IMR-90 (cell line): ENCODE measurements at regions not wholly inside any gene's neighbourhood (a gene's known extent, or its start where the extent isn't known, plus 50 kb on each side); places are given as distances from the start of the nearest gene placed in this dataset.

Source experiments
- MAFK ChIP-seq: IDR thresholded peaks from 2 replicates; pipeline ENCODE4 v1.6.1; 2012; ENCODE audit warnings: low read depth, low read length, improper control_type of control experiment
- POLR2A ChIP-seq: IDR thresholded peaks from 2 replicates; pipeline ENCODE4 v1.6.1; 2012; ENCODE audit warnings: mild to moderate bottlenecking, low read depth, low read length
- RAD21 ChIP-seq: IDR thresholded peaks from 2 replicates; pipeline ENCODE4 v1.6.1; 2012; ENCODE audit warnings: low read length, improper control_type of control experiment
- RCOR1 ChIP-seq: IDR thresholded peaks from 2 replicates; pipeline ENCODE4 v1.6.1; 2012; ENCODE audit warnings: mild to moderate bottlenecking, low read length, improper control_type of control experiment; ENCODE audit not compliant: insufficient replicate concordance
- TF ChIP-seq, protein P1 (sequence below): fragments of 150-350 bp; IDR thresholded peaks from 2 replicates; pipeline ENCODE4 v1.6.1; 2017; ENCODE audit warnings: mild to moderate bottlenecking, antibody characterized with exemption, low read length, low read depth

DNA sequence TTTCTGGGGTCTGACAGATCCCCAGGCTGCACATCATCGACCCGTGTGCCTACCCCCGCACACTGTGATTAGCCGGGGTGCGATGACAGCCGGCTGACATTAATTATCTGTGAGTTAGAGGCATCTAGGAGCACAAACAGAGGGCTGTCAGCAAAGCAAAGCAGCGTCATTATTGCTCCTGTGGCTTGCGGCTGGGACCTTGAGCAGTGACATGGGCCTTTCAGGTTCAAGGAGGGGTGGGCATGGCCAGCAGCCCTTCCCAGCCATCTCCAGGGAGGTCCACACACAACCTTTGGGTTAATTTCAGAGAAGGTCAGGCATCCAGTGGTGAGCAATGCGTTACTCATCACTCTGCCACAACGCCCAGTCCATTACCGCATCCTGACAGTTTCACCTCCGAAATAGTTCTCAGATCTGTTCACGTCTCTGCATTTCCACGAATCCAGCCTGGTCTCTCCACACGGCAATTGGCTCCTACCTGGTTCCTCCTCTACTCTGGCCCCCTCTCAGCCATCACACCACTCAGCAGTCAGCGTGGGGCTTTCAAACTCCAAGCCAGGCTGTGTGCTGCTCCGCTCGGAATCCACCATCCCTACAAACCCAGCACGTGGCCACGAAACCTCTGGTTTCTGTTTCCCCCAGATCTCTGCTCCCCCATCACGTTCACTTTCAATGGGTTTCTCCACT, 249.7 kb upstream of the C16orf82 start:
- TF ChIP-seq, protein P1, sequence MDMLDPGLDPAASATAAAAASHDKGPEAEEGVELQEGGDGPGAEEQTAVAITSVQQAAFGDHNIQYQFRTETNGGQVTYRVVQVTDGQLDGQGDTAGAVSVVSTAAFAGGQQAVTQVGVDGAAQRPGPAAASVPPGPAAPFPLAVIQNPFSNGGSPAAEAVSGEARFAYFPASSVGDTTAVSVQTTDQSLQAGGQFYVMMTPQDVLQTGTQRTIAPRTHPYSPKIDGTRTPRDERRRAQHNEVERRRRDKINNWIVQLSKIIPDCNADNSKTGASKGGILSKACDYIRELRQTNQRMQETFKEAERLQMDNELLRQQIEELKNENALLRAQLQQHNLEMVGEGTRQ, result no peak
- TF ChIP-seq RCOR1, result no peak
- no peak for TF ChIP-seq RAD21
- no peak for TF ChIP-seq POLR2A
- TF ChIP-seq MAFK, result no peak
